GM11168 (cell line): ENCODE measurements at regions not wholly inside any gene's neighbourhood (a gene's known extent, or its start where the extent isn't known, plus 50 kb on each side); places are given as distances from the start of the nearest gene placed in this dataset.

Experiments used
- in situ Hi-C: fragments of 300-500 bp; cut with MboI; formaldehyde crosslinking; loops from one replicate; pipeline ENCODE4 v1.12.0; 2022; ENCODE audit warnings: low sequenced_read_pairs; ENCODE audit not compliant: unreplicated experiment

- in situ Hi-C loops = no loop called here
Measured at GRCh38 chr11:25838918-25839625, 492.9 kb upstream of the ANO3 start.

GRCh38 chr11:25844811-25845210, 487.1 kb upstream of the ANO3 start:
- in situ Hi-C loops = no loop called here

GRCh38 chr11:25855916-25856315, 476.0 kb upstream of the ANO3 start:
- in situ Hi-C loops = no loop called here

GRCh38 chr11:25859776-25860175, 472.2 kb upstream of the ANO3 start:
- in situ Hi-C loops = no loop called here

GRCh38 chr11:25860677-25861450, 471.1 kb upstream of the ANO3 start:
- in situ Hi-C loops = no loop called here

GRCh38 chr11:25862159-25862558, 469.8 kb upstream of the ANO3 start:
- in situ Hi-C loops = no loop called here

- in situ Hi-C loops = no loop called here
Measured at GRCh38 chr11:25863986-25864385, 467.9 kb upstream of the ANO3 start.

GRCh38 chr11:25876456-25876965, 455.4 kb upstream of the ANO3 start:
- in situ Hi-C loops = no loop called here

GRCh38 chr11:25886036-25886435, 445.9 kb upstream of the ANO3 start:
- in situ Hi-C loops = no loop called here

GRCh38 chr11:25890626-25891260, 441.2 kb upstream of the ANO3 start:
- in situ Hi-C loops = no loop called here

- in situ Hi-C loops = no loop called here
Measured at GRCh38 chr11:25891960-25892359, 440.0 kb upstream of the ANO3 start.

GRCh38 chr11:25899617-25900160, 432.2 kb upstream of the ANO3 start:
- in situ Hi-C loops = no loop called here

- in situ Hi-C loops = no loop called here
Measured at GRCh38 chr11:25900814-25901213, 431.1 kb upstream of the ANO3 start.

GRCh38 chr11:25901415-25901814, 430.5 kb upstream of the ANO3 start:
- in situ Hi-C loops = no loop called here

GRCh38 chr11:25902476-25902875, 429.5 kb upstream of the ANO3 start:
- in situ Hi-C loops = no loop called here

GRCh38 chr11:25908726-25909125, 423.2 kb upstream of the ANO3 start:
- in situ Hi-C loops = no loop called here

- in situ Hi-C loops = no loop called here
Measured at GRCh38 chr11:25910086-25910485, 421.8 kb upstream of the ANO3 start.

- in situ Hi-C loops = no loop called here
Measured at GRCh38 chr11:25920356-25920755, 411.6 kb upstream of the ANO3 start.

- in situ Hi-C loops = no loop called here
Measured at GRCh38 chr11:25924586-25924985, 407.3 kb upstream of the ANO3 start.

- in situ Hi-C loops = no loop called here
Measured at GRCh38 chr11:25925359-25925758, 406.6 kb upstream of the ANO3 start.

GRCh38 chr11:25927411-25927953, 404.4 kb upstream of the ANO3 start:
- in situ Hi-C loops = no loop called here
